ENCODE measurements at regions not wholly inside any gene's neighbourhood (a gene's known extent, or its start where the extent isn't known, plus 50 kb on each side); places are given as distances from the start of the nearest gene placed in this dataset.

GRCh38 chr4:174138616-174139015 is 144.9 kb downstream of the FBXO8 start:
- no peak for DNase-seq
- Mint-ChIP-seq H3K9me3 (no peaks in the 10 kb centered on the region), H3K27me3 (peaks cover 11% of the 10 kb centered on the region), H3K4me1 (ENCODE audit: low read depth) (peaks cover 1% of the 10 kb centered on the region), H3K27ac (no peak overlapping the region), H3K4me3 (no peak overlapping the region), H3K36me3 (ENCODE audit: low read depth) (no peaks in the 10 kb centered on the region)

DNA sequence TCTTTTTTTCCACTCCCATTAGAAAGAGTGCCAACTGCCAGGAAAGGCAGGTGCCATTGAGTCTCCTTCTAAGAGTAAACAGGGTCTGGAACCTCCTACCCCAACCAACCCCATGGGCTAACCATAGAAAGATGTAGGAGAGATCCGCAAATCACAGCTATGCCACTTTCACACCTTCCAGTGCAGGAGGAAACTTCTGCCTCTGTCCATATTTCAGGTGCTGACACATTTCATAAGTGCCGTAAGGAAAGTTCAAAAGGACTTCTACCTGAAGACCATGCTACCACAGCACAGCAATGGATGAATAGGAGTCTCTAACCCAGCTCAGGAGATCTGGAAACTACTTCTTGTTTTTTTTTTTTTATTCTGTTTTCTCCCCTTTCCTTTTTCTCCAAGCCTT is 145.8 kb downstream of the FBXO8 start:
- Mint-ChIP-seq H3K9me3 (no peaks in the 10 kb centered on the region), H3K36me3 (ENCODE audit: low read depth) (no peaks in the 10 kb centered on the region), H3K4me3 (no peak overlapping the region), H3K4me1 (ENCODE audit: low read depth) (peaks cover 1% of the 10 kb centered on the region), H3K27me3 (peaks cover 11% of the 10 kb centered on the region), H3K27ac (no peak overlapping the region)
- DNase-seq = no peak

- H3K9me3 Mint-ChIP-seq = no peaks in the 10 kb centered on the region
- H3K36me3 Mint-ChIP-seq (ENCODE audit: low read depth) = no peaks in the 10 kb centered on the region
- peaks cover 1% of the 10 kb centered on the region for H3K4me1 Mint-ChIP-seq (ENCODE audit: low read depth)
- H3K4me3 Mint-ChIP-seq = no peak overlapping the region
- DNase-seq = no peak
- H3K27ac Mint-ChIP-seq = no peak overlapping the region
- peaks cover 11% of the 10 kb centered on the region for H3K27me3 Mint-ChIP-seq
These were observed 147.5 kb downstream of the FBXO8 start for GRCh38 chr4:174135936-174136406.

DNA sequence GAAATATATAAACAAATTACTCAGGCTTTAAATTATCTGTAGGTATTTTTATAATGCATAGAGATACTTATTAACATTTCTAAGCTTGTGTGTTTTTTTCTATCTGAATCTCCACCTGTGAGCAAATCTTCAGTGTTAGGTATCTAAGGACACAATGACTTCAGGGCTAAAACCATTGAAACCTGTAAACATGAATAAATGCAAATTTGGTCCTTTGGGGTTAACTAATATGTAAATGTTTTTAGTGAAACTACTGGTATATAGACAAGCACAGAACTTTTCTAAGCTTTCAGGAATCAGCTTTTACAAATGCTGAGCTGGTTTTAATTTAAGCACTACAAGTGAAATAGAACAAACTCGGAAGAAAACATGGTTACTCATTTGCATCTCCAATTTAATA is 147.9 kb downstream of the FBXO8 start:
- Mint-ChIP-seq H3K4me1 (ENCODE audit: low read depth) (peaks cover 1% of the 10 kb centered on the region), H3K36me3 (ENCODE audit: low read depth) (no peaks in the 10 kb centered on the region), H3K4me3 (no peak overlapping the region), H3K27me3 (peaks cover 15% of the 10 kb centered on the region), H3K9me3 (no peaks in the 10 kb centered on the region), H3K27ac (no peak overlapping the region)
- no peak for DNase-seq

DNA sequence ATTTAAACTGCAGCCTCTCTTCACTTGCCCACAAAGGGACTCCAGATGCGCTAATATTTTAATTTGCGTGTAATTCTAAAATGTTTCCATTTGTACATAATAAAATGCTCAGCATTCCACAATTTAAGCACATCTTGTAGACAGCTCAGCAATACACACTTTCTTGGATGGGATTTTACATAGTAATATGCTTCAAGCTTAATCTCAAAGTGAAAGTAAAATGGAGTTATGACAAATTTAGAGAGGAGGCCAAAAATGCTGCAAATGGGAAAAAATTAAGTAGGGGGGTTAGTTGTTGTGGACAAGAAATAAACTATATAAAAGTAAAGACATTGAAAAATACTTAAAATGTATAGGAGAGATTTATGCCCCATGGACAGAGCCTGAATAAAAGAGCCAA is 149.1 kb downstream of the FBXO8 start:
- H3K27me3 Mint-ChIP-seq = peaks cover 20% of the 10 kb centered on the region
- no peak overlapping the region for H3K4me3 Mint-ChIP-seq
- no peaks in the 10 kb centered on the region for H3K9me3 Mint-ChIP-seq
- peaks cover 1% of the 10 kb centered on the region for H3K4me1 Mint-ChIP-seq (ENCODE audit: low read depth)
- no peak for DNase-seq
- no peaks in the 10 kb centered on the region for H3K36me3 Mint-ChIP-seq (ENCODE audit: low read depth)
- no peak overlapping the region for H3K27ac Mint-ChIP-seq

- Mint-ChIP-seq H3K27me3 (peaks cover 19% of the 10 kb centered on the region), H3K27ac (no peak overlapping the region), H3K9me3 (no peaks in the 10 kb centered on the region), H3K4me1 (ENCODE audit: low read depth) (peaks cover 1% of the 10 kb centered on the region), H3K4me3 (no peak overlapping the region), H3K36me3 (ENCODE audit: low read depth) (no peaks in the 10 kb centered on the region)
- DNase-seq = no peak
These were observed 149.9 kb downstream of the FBXO8 start for GRCh38 chr4:174133551-174133950.

GRCh38 chr4:174131901-174132300 is 151.6 kb downstream of the FBXO8 start:
- no peak overlapping the region for H3K27ac Mint-ChIP-seq
- H3K4me3 Mint-ChIP-seq = no peak overlapping the region
- peaks cover 25% of the 10 kb centered on the region for H3K27me3 Mint-ChIP-seq
- DNase-seq = no peak
- peaks cover 1% of the 10 kb centered on the region for H3K4me1 Mint-ChIP-seq (ENCODE audit: low read depth)
- H3K36me3 Mint-ChIP-seq (ENCODE audit: low read depth) = no peaks in the 10 kb centered on the region
- no peaks in the 10 kb centered on the region for H3K9me3 Mint-ChIP-seq

DNA sequence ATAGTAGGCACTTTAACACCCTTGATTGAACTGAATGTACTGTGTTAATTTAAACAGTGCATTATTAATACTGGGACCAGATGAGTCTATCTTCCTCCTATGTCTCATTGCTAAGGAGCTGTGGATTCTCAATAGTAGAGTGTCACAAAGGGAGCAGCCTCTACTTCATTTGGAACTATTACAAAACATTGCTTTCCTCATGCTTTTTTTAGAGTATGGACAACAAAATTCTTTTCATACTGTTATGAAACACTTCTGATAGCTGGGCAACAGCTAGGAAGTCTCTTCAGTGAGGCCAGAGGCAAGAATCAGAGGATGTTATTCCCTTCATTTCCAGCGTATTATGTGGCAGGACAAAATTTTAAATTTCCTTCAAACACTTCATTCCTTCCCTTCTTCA is 160.8 kb downstream of the FBXO8 start:
- Mint-ChIP-seq H3K36me3 (ENCODE audit: low read depth) (no peaks in the 10 kb centered on the region), H3K4me1 (ENCODE audit: low read depth) (peaks cover 4% of the 10 kb centered on the region), H3K27me3 (peaks cover 58% of the 10 kb centered on the region), H3K4me3 (no peak overlapping the region), H3K9me3 (no peaks in the 10 kb centered on the region), H3K27ac (no peak overlapping the region)
- DNase-seq = no peak

DNA sequence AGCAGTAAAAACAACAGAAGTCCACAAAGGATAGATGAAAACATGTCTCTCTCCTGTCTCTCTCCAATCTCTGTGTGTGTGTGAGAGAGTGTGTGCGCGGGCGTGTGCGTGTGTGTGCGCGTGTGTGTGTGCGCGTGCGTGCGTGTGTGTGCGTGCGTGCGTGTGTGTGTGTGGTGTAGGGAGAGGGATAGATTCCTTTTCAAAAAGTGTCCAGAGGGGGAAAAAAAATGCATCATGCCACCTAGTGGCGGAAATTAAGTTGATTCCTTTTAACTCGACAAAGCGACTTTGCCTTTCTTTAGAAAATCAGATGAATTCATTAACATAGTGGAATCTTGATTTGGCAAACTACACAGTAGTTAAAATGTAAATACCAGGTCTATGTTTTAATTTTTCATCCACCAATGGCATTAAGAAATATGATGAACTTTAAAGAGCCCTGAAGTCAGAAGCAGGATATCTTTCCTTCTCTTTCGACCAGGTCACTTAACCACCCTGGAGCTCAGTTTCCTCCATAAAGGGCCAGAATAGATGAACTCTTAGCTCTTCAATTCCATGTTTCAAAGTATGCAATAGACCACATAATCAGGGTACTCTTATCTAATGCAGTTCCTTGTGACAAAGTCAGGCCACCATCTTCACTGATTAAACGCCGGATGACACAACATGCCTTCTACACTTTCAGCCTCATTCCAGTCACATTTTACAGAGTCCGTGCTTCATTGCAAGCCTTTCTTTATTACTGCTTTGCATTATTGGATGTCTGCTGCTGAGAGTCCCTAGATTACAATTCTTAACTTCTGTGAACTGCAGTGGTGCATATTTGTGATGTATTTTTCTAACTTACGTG is 162.8 kb downstream of the FBXO8 start:
- Mint-ChIP-seq H3K36me3 (ENCODE audit: low read depth) (no peaks in the 10 kb centered on the region), H3K27me3 (peaks cover 58% of the 10 kb centered on the region), H3K27ac (no peak overlapping the region), H3K4me3 (no peak overlapping the region), H3K4me1 (ENCODE audit: low read depth) (peaks cover 4% of the 10 kb centered on the region), H3K9me3 (no peaks in the 10 kb centered on the region)
- DNase-seq = no peak

DNA sequence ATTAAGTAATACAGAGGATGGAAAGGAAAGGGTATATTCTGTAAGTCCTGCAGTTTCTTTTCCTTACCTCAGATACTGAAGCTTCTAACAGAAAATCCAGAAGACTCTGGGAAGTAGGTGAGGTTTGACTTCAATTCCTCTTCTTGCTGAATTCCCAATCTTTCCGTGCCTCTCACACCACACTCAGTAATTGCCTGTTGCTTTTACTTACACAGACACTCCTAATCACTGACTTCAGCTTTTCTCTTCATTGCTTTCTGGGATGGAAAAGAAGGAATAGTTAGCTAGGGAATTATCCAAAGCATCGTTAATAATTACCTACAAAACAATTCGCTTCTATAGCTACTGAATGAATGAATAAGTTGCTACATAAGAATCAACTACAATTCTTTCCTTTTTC is 163.6 kb downstream of the FBXO8 start:
- no peak for DNase-seq
- H3K4me3 Mint-ChIP-seq = no peak overlapping the region
- no peaks in the 10 kb centered on the region for H3K9me3 Mint-ChIP-seq
- H3K27me3 Mint-ChIP-seq = peaks cover 52% of the 10 kb centered on the region
- peaks cover 4% of the 10 kb centered on the region for H3K4me1 Mint-ChIP-seq (ENCODE audit: low read depth)
- no peak overlapping the region for H3K27ac Mint-ChIP-seq
- no peaks in the 10 kb centered on the region for H3K36me3 Mint-ChIP-seq (ENCODE audit: low read depth)

- Mint-ChIP-seq H3K27ac (no peak overlapping the region), H3K4me1 (ENCODE audit: low read depth) (peaks cover 4% of the 10 kb centered on the region), H3K36me3 (ENCODE audit: low read depth) (no peaks in the 10 kb centered on the region), H3K9me3 (no peaks in the 10 kb centered on the region), H3K4me3 (no peak overlapping the region), H3K27me3 (peaks cover 49% of the 10 kb centered on the region)
- DNase-seq = no peak
These were observed 164.4 kb downstream of the FBXO8 start for GRCh38 chr4:174119051-174119450.

DNA sequence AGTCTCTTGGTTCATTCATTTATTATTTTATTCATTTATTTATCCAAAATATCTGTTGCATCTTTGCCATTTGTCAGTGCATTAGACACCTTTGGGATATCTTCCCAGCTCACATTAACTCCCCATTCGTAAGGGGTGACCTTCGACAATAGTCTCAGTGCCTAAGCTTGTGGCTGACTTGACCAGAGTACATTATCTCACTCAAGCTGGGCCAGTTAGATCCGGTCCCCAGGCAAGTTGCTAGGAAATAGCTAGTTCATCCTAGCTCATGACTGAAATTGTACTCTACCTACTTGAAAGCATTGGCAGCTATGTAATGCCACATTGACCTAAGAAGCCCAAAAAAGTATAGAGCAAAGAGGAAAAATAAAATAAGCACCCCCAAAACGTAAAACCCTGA is 165.3 kb downstream of the FBXO8 start:
- H3K4me1 Mint-ChIP-seq (ENCODE audit: low read depth) = peaks cover 4% of the 10 kb centered on the region
- H3K36me3 Mint-ChIP-seq (ENCODE audit: low read depth) = no peaks in the 10 kb centered on the region
- no peak overlapping the region for H3K27ac Mint-ChIP-seq
- peaks cover 49% of the 10 kb centered on the region for H3K27me3 Mint-ChIP-seq
- H3K9me3 Mint-ChIP-seq = no peaks in the 10 kb centered on the region
- H3K4me3 Mint-ChIP-seq = no peak overlapping the region
- DNase-seq = no peak

DNA sequence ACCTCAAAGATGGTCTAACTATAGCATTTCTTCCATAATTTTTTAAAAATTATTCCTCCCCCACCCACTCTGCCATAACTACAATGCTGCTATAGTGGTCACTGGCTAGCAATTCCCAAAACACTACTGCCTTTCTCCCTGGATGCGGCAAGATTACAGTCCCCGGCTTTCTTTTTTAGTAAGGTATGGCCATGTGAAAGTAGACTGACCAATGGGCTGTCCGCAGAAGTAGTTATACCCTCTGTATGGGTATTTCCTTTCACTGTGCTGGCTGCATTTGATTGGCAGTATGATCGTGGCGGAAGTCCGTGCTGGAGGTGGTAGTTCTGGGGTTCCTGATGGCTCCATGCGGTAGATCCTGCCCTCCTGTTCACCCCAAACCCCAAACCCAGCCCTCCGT is 166.0 kb downstream of the FBXO8 start:
- no peaks in the 10 kb centered on the region for H3K9me3 Mint-ChIP-seq
- H3K4me3 Mint-ChIP-seq = no peak overlapping the region
- H3K27ac Mint-ChIP-seq = no peak overlapping the region
- H3K27me3 Mint-ChIP-seq = peaks cover 46% of the 10 kb centered on the region
- DNase-seq = no peak
- peaks cover 4% of the 10 kb centered on the region for H3K4me1 Mint-ChIP-seq (ENCODE audit: low read depth)
- H3K36me3 Mint-ChIP-seq (ENCODE audit: low read depth) = no peaks in the 10 kb centered on the region

- H3K4me3 Mint-ChIP-seq = no peak overlapping the region
- H3K36me3 Mint-ChIP-seq (ENCODE audit: low read depth) = no peaks in the 10 kb centered on the region
- H3K27me3 Mint-ChIP-seq = peaks cover 42% of the 10 kb centered on the region
- peaks cover 4% of the 10 kb centered on the region for H3K4me1 Mint-ChIP-seq (ENCODE audit: low read depth)
- no peak overlapping the region for H3K27ac Mint-ChIP-seq
- no peaks in the 10 kb centered on the region for H3K9me3 Mint-ChIP-seq
- DNase-seq = no peak
These were observed 167.4 kb downstream of the FBXO8 start for GRCh38 chr4:174116021-174116420.

- Mint-ChIP-seq H3K4me3 (no peak overlapping the region), H3K27me3 (peaks cover 27% of the 10 kb centered on the region), H3K4me1 (ENCODE audit: low read depth) (no peaks in the 10 kb centered on the region), H3K36me3 (ENCODE audit: low read depth) (no peaks in the 10 kb centered on the region), H3K27ac (no peak overlapping the region), H3K9me3 (no peaks in the 10 kb centered on the region)
- no peak for DNase-seq
These were observed 172.0 kb downstream of the FBXO8 start for GRCh38 chr4:174111422-174111821.
